HG03135 (cell line): ENCODE measurements at regions not wholly inside any gene's neighbourhood (a gene's known extent, or its start where the extent isn't known, plus 50 kb on each side); places are given as distances from the start of the nearest gene placed in this dataset.
"Not testable (repeated sequence)": the region's sequence is repeated elsewhere in the genome, so short reads cannot be mapped to it uniquely, and the experiment has no call there.

ENCODE experiments used
- ATAC-seq: cut with Tn5 transposase; IDR thresholded peaks from one replicate; pipeline ENCODE4 v1.9.1; 2021; ENCODE audit warnings: mild to moderate bottlenecking, moderate library complexity; ENCODE audit not compliant: unreplicated experiment

- no peak for ATAC-seq
Measured at GRCh38 chr5:15344954-15345353, 155.0 kb upstream of the FBXL7 start.

- no peak for ATAC-seq
Measured at GRCh38 chr5:15338546-15338945, 161.4 kb upstream of the FBXL7 start.

- no peak for ATAC-seq
Measured at GRCh38 chr5:15334551-15335266, 165.3 kb upstream of the FBXL7 start.

GRCh38 chr5:15333091-15333490 is 166.9 kb upstream of the FBXL7 start:
- ATAC-seq, result no peak

- ATAC-seq, result no peak
Measured at GRCh38 chr5:15326932-15327331, 173.0 kb upstream of the FBXL7 start.

- ATAC-seq, result no peak
Measured at GRCh38 chr5:15326471-15326870, 173.5 kb upstream of the FBXL7 start.

- no peak for ATAC-seq
Measured at GRCh38 chr5:15322421-15322820, 177.6 kb upstream of the FBXL7 start.

- no peak for ATAC-seq
Measured at GRCh38 chr5:15321776-15322175, 178.2 kb upstream of the FBXL7 start.

- ATAC-seq, result no peak
Measured at GRCh38 chr5:15320871-15321270, 179.1 kb upstream of the FBXL7 start.

- ATAC-seq, result no peak
Measured at GRCh38 chr5:15304914-15305834, 194.8 kb upstream of the FBXL7 start.

- ATAC-seq, result no peak
Measured at GRCh38 chr5:15304066-15304731, 195.8 kb upstream of the FBXL7 start.

GRCh38 chr5:15300141-15300540 is 199.8 kb upstream of the FBXL7 start:
- no peak for ATAC-seq

- ATAC-seq, result no peak
Measured at GRCh38 chr5:15290953-15291352, 209.0 kb upstream of the FBXL7 start.

- ATAC-seq, result no peak
Measured at GRCh38 chr5:15286650-15287049, 213.3 kb upstream of the FBXL7 start.

GRCh38 chr5:15285901-15286583 is 213.9 kb upstream of the FBXL7 start:
- ATAC-seq, result no peak

- no peak for ATAC-seq
Measured at GRCh38 chr5:15284706-15285105, 215.3 kb upstream of the FBXL7 start.

GRCh38 chr5:15283076-15283475 is 216.9 kb upstream of the FBXL7 start:
- ATAC-seq, result no peak

- ATAC-seq, result no peak
Measured at GRCh38 chr5:15282611-15283010, 217.4 kb upstream of the FBXL7 start.

- ATAC-seq, result not testable (repeated sequence)
Measured at GRCh38 chr5:15271596-15271995, 228.4 kb upstream of the FBXL7 start.

GRCh38 chr5:15267966-15268365 is 232.0 kb upstream of the FBXL7 start:
- ATAC-seq, result no peak

GRCh38 chr5:15266841-15267240 is 233.1 kb upstream of the FBXL7 start:
- no peak for ATAC-seq
